ENCODE measurements at regions not wholly inside any gene's neighbourhood (a gene's known extent, or its start where the extent isn't known, plus 50 kb on each side); places are given as distances from the start of the nearest gene placed in this dataset.

DNA sequence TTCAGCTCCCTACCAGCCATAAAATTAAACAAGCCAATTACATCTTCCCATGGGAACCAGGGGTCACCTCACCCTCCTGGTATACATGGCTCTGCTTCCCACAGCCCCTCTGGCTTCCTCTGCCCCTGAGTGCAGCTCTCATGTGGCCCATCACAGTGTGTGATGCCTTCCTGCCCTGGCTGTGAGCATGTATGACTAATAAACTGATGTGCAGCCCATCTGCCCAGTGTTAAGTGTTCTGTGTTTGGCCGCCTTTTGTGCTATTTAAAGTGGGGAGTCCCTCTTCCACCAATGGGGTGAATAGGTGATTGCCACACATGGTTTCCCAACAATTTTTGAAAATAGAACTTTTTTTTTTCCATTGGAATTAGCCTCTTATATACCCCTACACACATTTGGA lies 87.7 kb upstream of the PIEZO2 start:
- TF ChIP-seq, protein P1, sequence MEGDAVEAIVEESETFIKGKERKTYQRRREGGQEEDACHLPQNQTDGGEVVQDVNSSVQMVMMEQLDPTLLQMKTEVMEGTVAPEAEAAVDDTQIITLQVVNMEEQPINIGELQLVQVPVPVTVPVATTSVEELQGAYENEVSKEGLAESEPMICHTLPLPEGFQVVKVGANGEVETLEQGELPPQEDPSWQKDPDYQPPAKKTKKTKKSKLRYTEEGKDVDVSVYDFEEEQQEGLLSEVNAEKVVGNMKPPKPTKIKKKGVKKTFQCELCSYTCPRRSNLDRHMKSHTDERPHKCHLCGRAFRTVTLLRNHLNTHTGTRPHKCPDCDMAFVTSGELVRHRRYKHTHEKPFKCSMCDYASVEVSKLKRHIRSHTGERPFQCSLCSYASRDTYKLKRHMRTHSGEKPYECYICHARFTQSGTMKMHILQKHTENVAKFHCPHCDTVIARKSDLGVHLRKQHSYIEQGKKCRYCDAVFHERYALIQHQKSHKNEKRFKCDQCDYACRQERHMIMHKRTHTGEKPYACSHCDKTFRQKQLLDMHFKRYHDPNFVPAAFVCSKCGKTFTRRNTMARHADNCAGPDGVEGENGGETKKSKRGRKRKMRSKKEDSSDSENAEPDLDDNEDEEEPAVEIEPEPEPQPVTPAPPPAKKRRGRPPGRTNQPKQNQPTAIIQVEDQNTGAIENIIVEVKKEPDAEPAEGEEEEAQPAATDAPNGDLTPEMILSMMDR (IDR thresholded peaks at IDR 0.05 in 4 of 5, conservative IDR thresholded peaks at IDR 0.05 in 1 of 5), result no peak
- TF ChIP-seq POLR2A (IDR thresholded peaks at IDR 0.05), result no peak

Data from gastrocnemius medialis (tissue), 4 donors.